ENCODE measurements at regions not wholly inside any gene's neighbourhood (a gene's known extent, or its start where the extent isn't known, plus 50 kb on each side); places are given as distances from the start of the nearest gene placed in this dataset.

GRCh38 chr5:112086740-112087139, 329.7 kb upstream of the NREP start:
- TF ChIP-seq POLR2A (IDR thresholded peaks at IDR 0.05) (no peak), CTCF (IDR thresholded peaks at IDR 0.05) (no peak), POLR2AphosphoS5 (IDR thresholded peaks at IDR 0.05) (no peak)
- 89% methylated on average over 1 of the region's 1 CpG for WGBS
- no peaks in the 10 kb centered on the region for H3K27me3 ChIP-seq (replicated peaks; ENCODE audit: insufficient read depth)
- H3K27ac ChIP-seq = no peak overlapping the region
- H3K36me3 ChIP-seq = no peaks in the 10 kb centered on the region
- no peak overlapping the region for H3K4me3 ChIP-seq
- no peaks in the 10 kb centered on the region for H3K9me3 ChIP-seq
- intact Hi-C loops (cut with DNase I) = no loop called here
- no peaks in the 10 kb centered on the region for H3K4me1 ChIP-seq (replicated peaks)
- no peak for DNase-seq (ENCODE audit: low spot score)

GRCh38 chr5:112084149-112084548, 327.2 kb upstream of the NREP start:
- 67% methylated on average over 2 of the region's 2 CpGs for WGBS
- no peaks in the 10 kb centered on the region for H3K9me3 ChIP-seq
- H3K27me3 ChIP-seq (replicated peaks; ENCODE audit: insufficient read depth) = no peaks in the 10 kb centered on the region
- no peak for DNase-seq (ENCODE audit: low spot score)
- no peak overlapping the region for H3K27ac ChIP-seq
- no peaks in the 10 kb centered on the region for H3K36me3 ChIP-seq
- TF ChIP-seq POLR2AphosphoS5 (IDR thresholded peaks at IDR 0.05) = no peak
- H3K4me3 ChIP-seq = no peak overlapping the region
- intact Hi-C loops (cut with DNase I) = no loop called here
- H3K4me1 ChIP-seq (replicated peaks) = no peaks in the 10 kb centered on the region

- intact Hi-C loops (cut with DNase I) = no loop called here
- no peaks in the 10 kb centered on the region for H3K27me3 ChIP-seq (replicated peaks; ENCODE audit: insufficient read depth)
- WGBS = 76% methylated on average over 4 of the region's 4 CpGs
- H3K9me3 ChIP-seq = no peaks in the 10 kb centered on the region
- DNase-seq (ENCODE audit: low spot score) = no peak
- TF ChIP-seq POLR2AphosphoS5 (IDR thresholded peaks at IDR 0.05) (no peak), POLR2A (IDR thresholded peaks at IDR 0.05) (no peak), CTCF (IDR thresholded peaks at IDR 0.05) (no peak)
- no peaks in the 10 kb centered on the region for H3K36me3 ChIP-seq
- H3K27ac ChIP-seq = no peak overlapping the region
- no peaks in the 10 kb centered on the region for H3K4me1 ChIP-seq (replicated peaks)
- no peak overlapping the region for H3K4me3 ChIP-seq
Measured at GRCh38 chr5:112083623-112084022, 326.6 kb upstream of the NREP start.

GRCh38 chr5:112077180-112077579, 320.2 kb upstream of the NREP start:
- no peaks in the 10 kb centered on the region for H3K9me3 ChIP-seq
- TF ChIP-seq POLR2A (IDR thresholded peaks at IDR 0.05) (no peak), CTCF (IDR thresholded peaks at IDR 0.05) (no peak), POLR2AphosphoS5 (IDR thresholded peaks at IDR 0.05) (no peak)
- intact Hi-C loops (cut with DNase I) = no loop called here
- H3K36me3 ChIP-seq = no peaks in the 10 kb centered on the region
- no peaks in the 10 kb centered on the region for H3K4me1 ChIP-seq (replicated peaks)
- H3K27me3 ChIP-seq (replicated peaks; ENCODE audit: insufficient read depth) = no peaks in the 10 kb centered on the region
- no peak overlapping the region for H3K4me3 ChIP-seq
- DNase-seq (ENCODE audit: low spot score) = no peak
- WGBS = 98% methylated on average over 1 of the region's 1 CpG
- H3K27ac ChIP-seq = no peak overlapping the region

- Histone ChIP-seq H3K36me3 (no peaks in the 10 kb centered on the region), H3K27me3 (replicated peaks; ENCODE audit: insufficient read depth) (no peaks in the 10 kb centered on the region), H3K9me3 (no peaks in the 10 kb centered on the region), H3K4me1 (replicated peaks) (no peaks in the 10 kb centered on the region), H3K27ac (no peak overlapping the region), H3K4me3 (no peak overlapping the region)
- intact Hi-C loops (cut with DNase I) = no loop called here
- no peak for DNase-seq (ENCODE audit: low spot score)
- 78% methylated on average over 1 of the region's 1 CpG for WGBS
- TF ChIP-seq CTCF (IDR thresholded peaks at IDR 0.05) = no peak
- no peak for TF ChIP-seq POLR2AphosphoS5 (IDR thresholded peaks at IDR 0.05)
- no peak for TF ChIP-seq POLR2A (IDR thresholded peaks at IDR 0.05)
Measured at GRCh38 chr5:112070022-112070421, 313.0 kb upstream of the NREP start.

Measured in prostate gland (tissue), 2 donors.